Sigmoid colon (tissue), 6 donors: ENCODE measurements at regions not wholly inside any gene's neighbourhood (a gene's known extent, or its start where the extent isn't known, plus 50 kb on each side); places are given as distances from the start of the nearest gene placed in this dataset.

Experiments used
- DNase-seq: peaks from one replicate; pipeline ENCODE4 v3.0.0-alpha.2; 2019
- H3K27ac ChIP-seq, 4 donors: fragments of 200-600 bp; sonication (generic); one replicate each; pipeline ENCODE4 v1.5.1; 2016 to 2019; ENCODE audit warnings: mild to moderate bottlenecking in 1 of 4
- H3K27me3 ChIP-seq, 3 donors: fragments of 200-600 bp; sonication (generic); one replicate each; pipeline ENCODE4 v1.5.1; 2019; ENCODE audit warnings: mild to moderate bottlenecking in 1 of 3
- H3K36me3 ChIP-seq, 4 donors: fragments of 200-600 bp; sonication (generic); one replicate each; pipeline ENCODE4 v1.5.1; 2016 to 2019
- H3K4me1 ChIP-seq, 4 donors: fragments of 200-600 bp; sonication (generic); one replicate each; pipeline ENCODE4 v1.5.1; 2017 to 2019
- H3K4me3 ChIP-seq, 4 donors: fragments of 200-600 bp; sonication (generic); one replicate each; pipeline ENCODE4 v1.5.1; 2017 to 2019; ENCODE audit warnings: mild to moderate bottlenecking in 2 of 4, moderate library complexity in 1 of 4
- H3K9me3 ChIP-seq, 4 donors: fragments of 200-600 bp in 3 of 4; sonication (generic) in 3 of 4; one replicate each; pipeline versions ENCODE4 v1.5.1 to v1.6.1; 2013 to 2019
- CTCF ChIP-seq, 4 experiments: fragments of 450-650 bp in 3 of 4; fragments of 200-600 bp in 1 of 4; IDR thresholded peaks; one replicate each; pipeline ENCODE4 v1.5.1; 2016 to 2019; ENCODE audit warnings: antibody characterized with exemption in 4 of 4, mild to moderate bottlenecking in 3 of 4, moderate library complexity in 2 of 4
- EP300 ChIP-seq, 4 donors: sonication (generic); formaldehyde crosslinking; IDR thresholded peaks; one replicate each; pipeline ENCODE4 v1.6.1; 2017; ENCODE audit warnings: antibody characterized with exemption in 4 of 4
- POLR2A ChIP-seq, 2 donors: fragments of 450-650 bp; IDR thresholded peaks; one replicate each; pipeline ENCODE4 v1.6.1; 2016; ENCODE audit warnings: antibody characterized with exemption in 2 of 2, mild to moderate bottlenecking in 2 of 2, moderate library complexity in 2 of 2
- POLR2AphosphoS5 ChIP-seq, 4 donors: sonication (generic); formaldehyde crosslinking; IDR thresholded peaks; one replicate each; pipeline ENCODE4 v1.6.1; 2017; ENCODE audit warnings: antibody characterized with exemption in 4 of 4
- WGBS, 2 donors: extraction: QIAGEN DNeasy Blood & Tissue Kit; methylation state at CpG; one replicate each; pipeline ENCODE4 v1.1.7; 2013; 5-methylcytosine and 5-hydroxymethylcytosine counted together
- intact Hi-C: fragments of 100-400 bp; cut with DNase I; formaldehyde crosslinking; loops from one replicate; pipeline ENCODE4 v1.15.1; 2023
- donor health status: healthy with polysubstance abuse.
- donor health status: healthy.

- 59 to 80% methylated on average over 3 of the region's 3 CpGs for WGBS, 2 donors
- no peaks in the 10 kb centered on the region for H3K27me3 ChIP-seq
- H3K27ac ChIP-seq, result no peak overlapping the region
- no peak for DNase-seq
- no peak overlapping the region for H3K4me3 ChIP-seq
- intact Hi-C loops, result no loop called here
- peaks cover 0 to 20% (median 17%) of the 10 kb centered on the region in 4 donors for H3K4me1 ChIP-seq
- H3K36me3 ChIP-seq, result no peaks in the 10 kb centered on the region
- TF ChIP-seq EP300 (IDR thresholded peaks at IDR 0.05), result no peak
- TF ChIP-seq POLR2AphosphoS5 (IDR thresholded peaks at IDR 0.05), result no peak
- H3K9me3 ChIP-seq, result no peaks in the 10 kb centered on the region
These were observed 140.8 kb upstream of the SETBP1 start for GRCh38 chr18:44539926-44540325.

DNA sequence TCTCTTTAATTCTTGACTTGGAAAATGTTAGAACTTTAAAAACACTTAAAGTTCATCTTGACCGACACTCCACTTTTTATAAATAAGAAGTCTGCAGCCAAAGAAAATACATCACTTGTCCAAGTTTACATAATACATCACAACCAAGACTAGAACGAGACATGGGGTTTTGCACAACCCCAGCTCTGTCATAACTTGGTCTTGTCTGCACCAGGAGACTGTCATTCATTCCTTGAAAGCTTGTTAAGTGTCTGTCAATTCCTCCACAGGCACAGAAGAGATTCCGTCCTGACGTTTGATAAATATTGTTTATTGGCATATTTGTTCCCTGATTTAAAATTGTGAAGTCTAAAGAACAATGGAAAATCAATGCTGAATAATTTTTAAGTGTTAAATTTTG lies 139.5 kb upstream of the SETBP1 start:
- Histone ChIP-seq H3K9me3 (no peaks in the 10 kb centered on the region), H3K4me1 (peaks cover 0 to 18% (median 11%) of the 10 kb centered on the region in 4 donors), H3K27me3 (no peaks in the 10 kb centered on the region), H3K4me3 (no peak overlapping the region), H3K27ac (no peak overlapping the region), H3K36me3 (no peaks in the 10 kb centered on the region)
- no peak for TF ChIP-seq CTCF (IDR thresholded peaks at IDR 0.05)
- no peak for TF ChIP-seq EP300 (IDR thresholded peaks at IDR 0.05)
- TF ChIP-seq POLR2A (IDR thresholded peaks at IDR 0.05), result no peak
- TF ChIP-seq POLR2AphosphoS5 (IDR thresholded peaks at IDR 0.05), result peak in 1 of 4 donors; percentile 16
- intact Hi-C loops, result no loop called here
- WGBS, 2 donors, result 67 to 69% methylated on average over 4 of the region's 4 CpGs
- no peak for DNase-seq

GRCh38 chr18:44541781-44542180 lies 138.9 kb upstream of the SETBP1 start:
- no peak for TF ChIP-seq CTCF (IDR thresholded peaks at IDR 0.05)
- TF ChIP-seq POLR2AphosphoS5 (IDR thresholded peaks at IDR 0.05), result no peak
- TF ChIP-seq EP300 (IDR thresholded peaks at IDR 0.05), result no peak
- no peak for TF ChIP-seq POLR2A (IDR thresholded peaks at IDR 0.05)
- intact Hi-C loops, result no loop called here
- no peak for DNase-seq
- H3K4me3 ChIP-seq, result no peak overlapping the region
- H3K27me3 ChIP-seq, result no peaks in the 10 kb centered on the region
- no peaks in the 10 kb centered on the region for H3K9me3 ChIP-seq
- no peak overlapping the region for H3K27ac ChIP-seq
- H3K36me3 ChIP-seq, result no peaks in the 10 kb centered on the region
- WGBS, 2 donors, result 0 to 3% methylated on average over 1 of the region's 1 CpG
- peaks cover 0 to 12% (median 4%) of the 10 kb centered on the region in 4 donors for H3K4me1 ChIP-seq

DNA sequence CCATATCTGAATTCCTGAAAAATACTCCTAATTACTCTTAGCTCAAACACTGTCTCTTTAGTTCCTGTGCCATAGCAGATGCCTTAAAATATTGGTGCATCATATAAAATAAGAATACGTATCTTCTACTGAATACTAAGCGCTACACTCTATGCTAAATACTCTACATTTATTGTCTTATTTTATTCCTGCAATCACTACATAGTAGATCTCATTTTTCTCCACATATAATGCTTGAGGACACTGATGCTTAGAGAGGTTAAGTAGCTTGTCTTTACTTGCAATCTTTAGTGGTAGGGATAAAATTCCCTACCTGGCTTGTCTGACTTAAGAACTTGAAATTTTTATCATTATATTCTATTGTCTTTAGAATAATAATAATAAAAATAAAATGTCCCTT lies 137.3 kb upstream of the SETBP1 start:
- peaks cover 0 to under 1% (median 0%) of the 10 kb centered on the region in 4 donors for H3K4me1 ChIP-seq
- intact Hi-C loops, result no loop called here
- no peaks in the 10 kb centered on the region for H3K36me3 ChIP-seq
- 96% methylated on average over 2 of the region's 2 CpGs for WGBS, 2 donors
- no peak overlapping the region for H3K4me3 ChIP-seq
- H3K9me3 ChIP-seq, result no peaks in the 10 kb centered on the region
- DNase-seq, result no peak
- no peaks in the 10 kb centered on the region for H3K27me3 ChIP-seq
- TF ChIP-seq CTCF (IDR thresholded peaks at IDR 0.05) (no peak), EP300 (IDR thresholded peaks at IDR 0.05) (no peak), POLR2AphosphoS5 (IDR thresholded peaks at IDR 0.05) (no peak), POLR2A (IDR thresholded peaks at IDR 0.05) (no peak)
- H3K27ac ChIP-seq, result no peak overlapping the region

DNA sequence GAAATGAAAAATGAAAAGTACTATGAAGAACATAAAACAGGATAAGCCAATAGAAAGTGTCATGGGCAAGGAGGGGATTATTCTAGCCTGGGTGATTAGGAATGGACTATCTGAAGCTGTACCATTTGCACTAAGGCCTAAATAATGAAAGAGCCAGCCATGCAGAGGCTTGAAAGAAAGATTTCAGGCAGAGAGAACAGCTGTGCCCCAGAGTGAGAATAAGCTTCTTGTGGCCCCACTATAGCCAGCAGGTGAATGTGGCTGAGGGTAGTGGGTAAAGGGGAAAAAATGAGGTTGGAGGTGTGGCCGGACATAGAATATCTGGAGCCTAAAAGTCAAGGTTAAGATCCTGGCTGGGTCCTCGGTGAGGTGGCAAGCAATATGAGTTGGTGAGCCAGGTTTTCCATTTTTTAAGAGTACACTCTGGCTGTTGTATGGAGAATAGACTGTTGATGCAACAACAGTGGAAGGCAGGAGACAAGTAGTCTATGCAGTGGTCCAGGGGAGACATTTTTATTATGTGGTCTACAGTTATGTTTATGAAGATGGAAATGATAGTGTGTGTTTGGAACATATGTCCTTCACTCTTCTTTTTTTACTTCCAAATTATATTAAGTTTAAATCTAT lies 135.2 kb upstream of the SETBP1 start:
- no peak overlapping the region for H3K27ac ChIP-seq
- H3K9me3 ChIP-seq, result no peaks in the 10 kb centered on the region
- intact Hi-C loops, result no loop called here
- H3K4me3 ChIP-seq, result no peak overlapping the region
- H3K27me3 ChIP-seq, result no peaks in the 10 kb centered on the region
- H3K36me3 ChIP-seq, result no peaks in the 10 kb centered on the region
- TF ChIP-seq CTCF (IDR thresholded peaks at IDR 0.05) (no peak), POLR2A (IDR thresholded peaks at IDR 0.05) (no peak), EP300 (IDR thresholded peaks at IDR 0.05) (no peak), POLR2AphosphoS5 (IDR thresholded peaks at IDR 0.05) (no peak)
- peaks cover 0 to 8% (median 3%) of the 10 kb centered on the region in 4 donors for H3K4me1 ChIP-seq
- 91 to 96% methylated on average over 2 of the region's 2 CpGs for WGBS, 2 donors
- DNase-seq, result no peak
